ENCODE measurements at regions not wholly inside any gene's neighbourhood (a gene's known extent, or its start where the extent isn't known, plus 50 kb on each side); places are given as distances from the start of the nearest gene placed in this dataset.
"Not testable (repeated sequence)": the region's sequence is repeated elsewhere in the genome, so short reads cannot be mapped to it uniquely, and the experiment has no call there.

DNA sequence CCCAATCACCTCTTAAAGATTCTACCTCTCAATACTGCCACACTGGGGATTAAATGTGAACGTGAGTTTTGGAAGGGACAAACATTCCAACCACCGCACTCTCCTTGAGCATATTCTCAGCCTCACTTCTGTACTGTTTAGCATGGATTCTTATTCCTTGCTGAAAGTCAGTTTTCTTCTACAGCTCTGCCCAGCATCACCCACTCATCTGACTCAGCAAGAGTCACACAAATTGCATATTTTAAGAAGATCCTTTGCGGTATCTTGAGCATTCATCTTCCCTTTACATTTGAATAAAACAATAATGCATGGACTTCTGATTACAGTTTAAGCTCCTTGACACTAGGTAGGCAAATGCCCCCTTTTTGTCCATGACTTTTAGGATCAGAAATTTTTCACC is 251.6 kb upstream of the MKLN1 start:
- Histone ChIP-seq H3K36me3 (no peaks in the 10 kb centered on the region), H3K27ac (peak overlapping the region; percentile 51 to 75), H3K4me3 (peak overlapping the region in 1 of 3 donors; percentile 17), H3K4me1 (peaks cover 0 to 9% of the 10 kb centered on the region in 2 donors), H3K27me3 (no peaks in the 10 kb centered on the region), H3K9me3 (no peaks in the 10 kb centered on the region)
- intact Hi-C loops (cut with DNase I; ENCODE audit: low total_unique reads) = no loop called here
- no peak for DNase-seq (ENCODE audit: low spot score in 2 of 2)
- no peak for TF ChIP-seq POLR2AphosphoS5 (IDR thresholded peaks at IDR 0.05)
- TF ChIP-seq, protein P1, sequence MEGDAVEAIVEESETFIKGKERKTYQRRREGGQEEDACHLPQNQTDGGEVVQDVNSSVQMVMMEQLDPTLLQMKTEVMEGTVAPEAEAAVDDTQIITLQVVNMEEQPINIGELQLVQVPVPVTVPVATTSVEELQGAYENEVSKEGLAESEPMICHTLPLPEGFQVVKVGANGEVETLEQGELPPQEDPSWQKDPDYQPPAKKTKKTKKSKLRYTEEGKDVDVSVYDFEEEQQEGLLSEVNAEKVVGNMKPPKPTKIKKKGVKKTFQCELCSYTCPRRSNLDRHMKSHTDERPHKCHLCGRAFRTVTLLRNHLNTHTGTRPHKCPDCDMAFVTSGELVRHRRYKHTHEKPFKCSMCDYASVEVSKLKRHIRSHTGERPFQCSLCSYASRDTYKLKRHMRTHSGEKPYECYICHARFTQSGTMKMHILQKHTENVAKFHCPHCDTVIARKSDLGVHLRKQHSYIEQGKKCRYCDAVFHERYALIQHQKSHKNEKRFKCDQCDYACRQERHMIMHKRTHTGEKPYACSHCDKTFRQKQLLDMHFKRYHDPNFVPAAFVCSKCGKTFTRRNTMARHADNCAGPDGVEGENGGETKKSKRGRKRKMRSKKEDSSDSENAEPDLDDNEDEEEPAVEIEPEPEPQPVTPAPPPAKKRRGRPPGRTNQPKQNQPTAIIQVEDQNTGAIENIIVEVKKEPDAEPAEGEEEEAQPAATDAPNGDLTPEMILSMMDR (IDR thresholded peaks at IDR 0.05) = no peak
- TF ChIP-seq POLR2A (IDR thresholded peaks at IDR 0.05) = no peak

DNA sequence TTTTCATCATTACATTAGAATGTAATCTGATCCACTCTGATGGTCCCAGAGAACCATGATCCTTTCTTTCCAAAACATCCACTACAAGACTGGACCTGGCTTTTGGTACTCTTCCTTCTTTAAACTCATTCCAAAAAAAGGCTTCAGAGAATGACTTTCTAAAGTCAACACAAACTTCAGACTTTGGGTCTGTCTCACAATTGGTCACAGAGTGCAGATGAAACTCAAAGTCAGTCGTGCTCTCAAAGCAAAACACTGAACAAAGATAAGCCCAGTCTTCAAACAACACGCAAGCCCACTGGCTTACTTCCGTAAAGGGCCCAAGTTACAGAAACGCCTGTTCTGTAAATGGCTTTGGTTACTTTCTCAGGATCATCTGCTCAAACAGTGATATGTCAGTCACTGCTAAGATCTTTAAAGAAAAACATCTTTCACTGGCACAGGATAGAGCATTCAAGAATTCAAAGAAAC is 250.9 kb upstream of the MKLN1 start:
- Histone ChIP-seq H3K4me1 (peaks cover 0 to 9% of the 10 kb centered on the region in 2 donors), H3K27ac (peak overlapping the region; percentile 51 to 75), H3K9me3 (no peaks in the 10 kb centered on the region), H3K4me3 (peak overlapping the region in 1 of 3 donors; percentile 9), H3K36me3 (no peaks in the 10 kb centered on the region), H3K27me3 (no peaks in the 10 kb centered on the region)
- intact Hi-C loops (cut with DNase I; ENCODE audit: low total_unique reads) = no loop called here
- TF ChIP-seq POLR2AphosphoS5 (IDR thresholded peaks at IDR 0.05) = no peak
- no peak for DNase-seq (ENCODE audit: low spot score in 2 of 2)

DNA sequence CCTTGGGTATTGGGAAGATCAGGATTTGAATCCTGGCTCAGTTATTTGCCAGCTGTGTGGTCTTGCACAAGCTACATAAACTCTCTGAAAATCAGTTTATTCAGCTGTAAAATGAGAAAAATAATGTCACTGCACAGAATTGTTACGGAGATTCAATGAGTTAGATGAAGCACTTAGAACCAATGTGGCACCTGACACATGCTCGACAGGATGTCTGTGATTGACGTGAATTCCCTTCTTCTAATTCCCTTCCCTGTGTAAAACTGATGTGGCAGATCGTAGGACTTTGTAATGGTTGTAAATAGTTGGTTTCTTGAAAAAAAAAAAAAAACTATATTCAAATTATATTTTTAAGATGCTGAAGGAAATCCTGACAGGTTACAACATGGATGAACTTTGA is 249.9 kb upstream of the MKLN1 start:
- Histone ChIP-seq H3K4me3 (no peak overlapping the region), H3K27me3 (no peaks in the 10 kb centered on the region), H3K9me3 (no peaks in the 10 kb centered on the region), H3K27ac (peak overlapping the region in 1 of 2 donors; percentile 58), H3K36me3 (no peaks in the 10 kb centered on the region), H3K4me1 (peaks cover 0 to 6% of the 10 kb centered on the region in 2 donors)
- no peak for DNase-seq (ENCODE audit: low spot score in 2 of 2)
- no peak for TF ChIP-seq POLR2AphosphoS5 (IDR thresholded peaks at IDR 0.05)
- TF ChIP-seq, protein P1 (IDR thresholded peaks at IDR 0.05) = no peak
- TF ChIP-seq POLR2A (IDR thresholded peaks at IDR 0.05) = no peak
- intact Hi-C loops (cut with DNase I; ENCODE audit: low total_unique reads) = no loop called here

DNA sequence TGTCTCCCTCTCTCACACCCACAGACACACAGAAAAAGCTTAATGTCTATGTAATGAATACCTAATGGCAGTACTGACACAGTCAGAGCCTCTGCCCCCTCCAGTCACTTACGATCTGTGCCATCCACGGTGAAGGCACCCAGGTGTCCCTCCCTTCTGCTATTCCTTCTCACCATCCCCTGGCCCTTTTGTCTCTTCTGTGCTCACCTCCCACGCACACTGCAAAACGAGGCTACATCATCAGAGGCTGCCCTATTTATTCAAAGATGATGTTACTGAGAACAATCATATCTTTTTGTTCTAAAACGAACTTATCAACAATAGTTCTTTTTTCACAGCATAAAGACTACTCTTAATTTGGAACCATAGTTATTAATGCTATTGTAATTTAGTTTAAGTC is 246.9 kb upstream of the MKLN1 start:
- DNase-seq (ENCODE audit: low spot score in 2 of 2) = no peak
- Histone ChIP-seq H3K36me3 (no peaks in the 10 kb centered on the region), H3K4me3 (no peak overlapping the region), H3K4me1 (peaks cover 0 to 5% of the 10 kb centered on the region in 2 donors), H3K9me3 (no peaks in the 10 kb centered on the region), H3K27me3 (no peaks in the 10 kb centered on the region), H3K27ac (peak overlapping the region in 1 of 2 donors; percentile 11)
- no peak for TF ChIP-seq POLR2AphosphoS5 (IDR thresholded peaks at IDR 0.05)
- no peak for TF ChIP-seq POLR2A (IDR thresholded peaks at IDR 0.05)
- TF ChIP-seq, protein P1 (IDR thresholded peaks at IDR 0.05) = no peak
- intact Hi-C loops (cut with DNase I; ENCODE audit: low total_unique reads) = no loop called here

DNA sequence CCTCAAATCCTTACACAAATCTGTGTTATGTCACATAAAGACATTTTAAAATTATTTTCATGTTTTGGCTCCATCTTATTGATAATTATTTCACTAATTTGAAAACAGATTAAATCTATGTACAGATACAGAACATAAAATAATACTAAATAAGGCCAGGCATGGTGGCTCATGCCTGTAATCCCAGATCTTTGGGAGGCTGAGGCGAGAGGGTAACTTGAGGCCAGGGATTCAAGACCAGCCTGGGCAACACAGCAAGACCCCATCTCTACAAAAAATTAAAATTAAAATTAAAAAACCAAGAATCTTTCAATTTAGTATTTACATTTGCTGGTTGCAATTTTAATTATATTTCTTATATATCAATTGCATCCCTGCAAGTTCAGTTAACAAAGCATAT is 246.4 kb upstream of the MKLN1 start:
- DNase-seq (ENCODE audit: low spot score in 2 of 2) = no peak
- Histone ChIP-seq H3K9me3 (no peaks in the 10 kb centered on the region), H3K27me3 (no peaks in the 10 kb centered on the region), H3K4me1 (peaks cover 0 to 5% of the 10 kb centered on the region in 2 donors), H3K4me3 (no peak overlapping the region), H3K36me3 (no peaks in the 10 kb centered on the region), H3K27ac (no peak overlapping the region)
- TF ChIP-seq, protein P1 (IDR thresholded peaks at IDR 0.05) = no peak
- TF ChIP-seq POLR2A (IDR thresholded peaks at IDR 0.05) (no peak), POLR2AphosphoS5 (IDR thresholded peaks at IDR 0.05) (no peak)
- intact Hi-C loops (cut with DNase I; ENCODE audit: low total_unique reads) = no loop called here

DNA sequence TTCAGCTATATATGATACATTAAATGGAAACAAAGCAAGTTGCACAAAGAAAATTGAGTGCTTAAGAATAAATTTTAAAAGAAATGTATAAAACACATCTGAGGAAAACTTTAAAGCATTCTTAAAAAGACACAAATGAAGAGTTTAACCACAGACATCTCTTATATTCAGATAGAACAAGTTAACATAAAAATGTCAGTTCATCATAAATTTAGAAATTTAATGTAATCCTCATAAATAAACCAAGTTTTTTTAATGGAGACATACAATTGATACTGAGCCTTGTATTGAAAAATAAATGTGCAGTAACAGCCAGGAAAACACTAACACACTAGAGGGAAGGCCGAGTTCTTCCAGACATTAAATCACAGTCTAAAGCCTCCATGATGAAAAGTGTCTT is 243.9 kb upstream of the MKLN1 start:
- H3K9me3 ChIP-seq = no peaks in the 10 kb centered on the region
- H3K4me1 ChIP-seq = no peaks in the 10 kb centered on the region
- no peak overlapping the region for H3K27ac ChIP-seq
- no peaks in the 10 kb centered on the region for H3K36me3 ChIP-seq
- no peak overlapping the region for H3K4me3 ChIP-seq
- H3K27me3 ChIP-seq = no peaks in the 10 kb centered on the region
- intact Hi-C loops (cut with DNase I; ENCODE audit: low total_unique reads) = no loop called here
- no peak for DNase-seq (ENCODE audit: low spot score in 2 of 2)
- TF ChIP-seq POLR2AphosphoS5 (IDR thresholded peaks at IDR 0.05) (no peak), POLR2A (IDR thresholded peaks at IDR 0.05) (no peak)
- TF ChIP-seq, protein P1 (IDR thresholded peaks at IDR 0.05) = no peak

DNA sequence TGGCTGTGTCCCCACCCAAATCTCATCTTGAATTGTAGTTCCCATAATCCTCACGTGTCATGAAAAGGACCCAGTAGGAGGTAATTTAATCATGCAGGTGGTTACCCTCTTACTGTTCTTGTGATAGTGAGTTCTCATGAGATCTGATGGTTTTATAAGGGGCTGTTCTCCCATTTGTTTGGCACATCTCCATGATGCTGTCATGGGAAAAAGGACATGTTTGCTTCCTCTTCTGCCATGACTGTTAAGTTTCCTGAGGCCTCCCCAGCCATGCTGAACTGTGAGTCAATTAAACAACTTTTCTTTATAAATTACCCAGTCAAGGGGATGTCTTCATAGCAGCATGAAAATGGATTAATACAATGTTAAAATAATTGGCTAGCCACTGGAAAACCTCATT is 243.3 kb upstream of the MKLN1 start:
- H3K9me3 ChIP-seq; H3K27me3 ChIP-seq; DNase-seq (ENCODE audit: low spot score in 2 of 2); H3K27ac ChIP-seq; H3K4me3 ChIP-seq; intact Hi-C loops (cut with DNase I; ENCODE audit: low total_unique reads); H3K36me3 ChIP-seq; H3K4me1 ChIP-seq: not testable (repeated sequence)
